ENCODE measurements at regions not wholly inside any gene's neighbourhood (a gene's known extent, or its start where the extent isn't known, plus 50 kb on each side); places are given as distances from the start of the nearest gene placed in this dataset.

GRCh38 chr5:5588386-5588785, 165.9 kb downstream of the ICE1 start:
- no peaks in the 10 kb centered on the region for H3K9me3 Mint-ChIP-seq
- no peak for DNase-seq (ENCODE audit: extremely low spot score, unreplicated experiment)
- peaks cover 4% of the 10 kb centered on the region for H3K27me3 Mint-ChIP-seq
- TF ChIP-seq CTCF (conservative IDR thresholded peaks at IDR 0.05) = no peak
- H3K27ac Mint-ChIP-seq = no peak overlapping the region
- no peaks in the 10 kb centered on the region for H3K36me3 Mint-ChIP-seq
- H3K4me1 Mint-ChIP-seq (ENCODE audit: unreplicated experiment) = no peaks in the 10 kb centered on the region
- no peak overlapping the region for H3K4me3 Mint-ChIP-seq

GRCh38 chr5:5587474-5587873, 165.0 kb downstream of the ICE1 start:
- H3K9me3 Mint-ChIP-seq = no peaks in the 10 kb centered on the region
- no peak overlapping the region for H3K27ac Mint-ChIP-seq
- DNase-seq (ENCODE audit: extremely low spot score, unreplicated experiment) = no peak
- no peak for TF ChIP-seq CTCF (conservative IDR thresholded peaks at IDR 0.05)
- H3K4me3 Mint-ChIP-seq = no peak overlapping the region
- H3K27me3 Mint-ChIP-seq = peaks cover 4% of the 10 kb centered on the region
- H3K4me1 Mint-ChIP-seq (ENCODE audit: unreplicated experiment) = no peaks in the 10 kb centered on the region
- H3K36me3 Mint-ChIP-seq = no peaks in the 10 kb centered on the region

- no peak overlapping the region for H3K27ac Mint-ChIP-seq
- H3K4me1 Mint-ChIP-seq (ENCODE audit: unreplicated experiment) = no peaks in the 10 kb centered on the region
- no peaks in the 10 kb centered on the region for H3K9me3 Mint-ChIP-seq
- H3K4me3 Mint-ChIP-seq = no peak overlapping the region
- H3K36me3 Mint-ChIP-seq = no peaks in the 10 kb centered on the region
- no peak for DNase-seq (ENCODE audit: extremely low spot score, unreplicated experiment)
- no peak for TF ChIP-seq CTCF (conservative IDR thresholded peaks at IDR 0.05)
- peaks cover 4% of the 10 kb centered on the region for H3K27me3 Mint-ChIP-seq
These were observed 164.2 kb downstream of the ICE1 start for GRCh38 chr5:5586721-5587120.

- H3K27me3 Mint-ChIP-seq = peaks cover 4% of the 10 kb centered on the region
- H3K9me3 Mint-ChIP-seq = no peaks in the 10 kb centered on the region
- H3K4me1 Mint-ChIP-seq (ENCODE audit: unreplicated experiment) = no peaks in the 10 kb centered on the region
- TF ChIP-seq CTCF (conservative IDR thresholded peaks at IDR 0.05) = no peak
- no peak overlapping the region for H3K27ac Mint-ChIP-seq
- H3K4me3 Mint-ChIP-seq = no peak overlapping the region
- no peaks in the 10 kb centered on the region for H3K36me3 Mint-ChIP-seq
- DNase-seq (ENCODE audit: extremely low spot score, unreplicated experiment) = no peak
These were observed 163.4 kb downstream of the ICE1 start for GRCh38 chr5:5585751-5586341.

GRCh38 chr5:5584751-5585150, 162.3 kb downstream of the ICE1 start:
- H3K27ac Mint-ChIP-seq = no peak overlapping the region
- H3K9me3 Mint-ChIP-seq = no peaks in the 10 kb centered on the region
- H3K27me3 Mint-ChIP-seq = peaks cover 4% of the 10 kb centered on the region
- no peak for DNase-seq (ENCODE audit: extremely low spot score, unreplicated experiment)
- TF ChIP-seq CTCF (conservative IDR thresholded peaks at IDR 0.05) = no peak
- no peaks in the 10 kb centered on the region for H3K4me1 Mint-ChIP-seq (ENCODE audit: unreplicated experiment)
- H3K4me3 Mint-ChIP-seq = no peak overlapping the region
- no peaks in the 10 kb centered on the region for H3K36me3 Mint-ChIP-seq
